ENCODE measurements at regions not wholly inside any gene's neighbourhood (a gene's known extent, or its start where the extent isn't known, plus 50 kb on each side); places are given as distances from the start of the nearest gene placed in this dataset.

- no peak for DNase-seq (ENCODE audit: low read depth)
- H3K4me3 ChIP-seq (replicated peaks; ENCODE audit: low read depth, low read length) = no peak overlapping the region
- TF ChIP-seq, protein P1, sequence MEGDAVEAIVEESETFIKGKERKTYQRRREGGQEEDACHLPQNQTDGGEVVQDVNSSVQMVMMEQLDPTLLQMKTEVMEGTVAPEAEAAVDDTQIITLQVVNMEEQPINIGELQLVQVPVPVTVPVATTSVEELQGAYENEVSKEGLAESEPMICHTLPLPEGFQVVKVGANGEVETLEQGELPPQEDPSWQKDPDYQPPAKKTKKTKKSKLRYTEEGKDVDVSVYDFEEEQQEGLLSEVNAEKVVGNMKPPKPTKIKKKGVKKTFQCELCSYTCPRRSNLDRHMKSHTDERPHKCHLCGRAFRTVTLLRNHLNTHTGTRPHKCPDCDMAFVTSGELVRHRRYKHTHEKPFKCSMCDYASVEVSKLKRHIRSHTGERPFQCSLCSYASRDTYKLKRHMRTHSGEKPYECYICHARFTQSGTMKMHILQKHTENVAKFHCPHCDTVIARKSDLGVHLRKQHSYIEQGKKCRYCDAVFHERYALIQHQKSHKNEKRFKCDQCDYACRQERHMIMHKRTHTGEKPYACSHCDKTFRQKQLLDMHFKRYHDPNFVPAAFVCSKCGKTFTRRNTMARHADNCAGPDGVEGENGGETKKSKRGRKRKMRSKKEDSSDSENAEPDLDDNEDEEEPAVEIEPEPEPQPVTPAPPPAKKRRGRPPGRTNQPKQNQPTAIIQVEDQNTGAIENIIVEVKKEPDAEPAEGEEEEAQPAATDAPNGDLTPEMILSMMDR (IDR thresholded peaks at IDR 0.05; ENCODE audit: low read length, missing control alignments) = no peak
Observed at GRCh38 chr1:221488550-221488949, 253.3 kb downstream of the DUSP10 start.

DNA sequence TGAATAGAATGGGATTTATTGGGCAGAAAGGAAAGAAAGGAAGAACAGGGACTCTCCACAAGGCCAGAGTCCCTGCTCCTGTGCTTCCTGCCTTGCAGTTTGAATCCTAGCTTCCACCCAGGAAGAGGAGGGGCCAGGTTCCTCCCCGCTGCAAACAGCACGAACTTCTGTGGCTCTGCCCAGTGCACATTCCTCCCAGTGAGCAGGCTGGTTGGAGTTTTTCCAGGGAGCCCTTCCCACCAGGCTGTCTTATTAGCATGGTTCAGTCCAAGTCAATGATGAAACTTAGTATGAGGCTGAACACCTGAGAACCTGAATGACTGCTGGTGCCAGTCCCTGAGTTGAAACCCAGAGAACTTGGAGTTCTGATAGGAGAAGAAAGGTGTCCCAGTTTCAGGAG is 247.2 kb downstream of the DUSP10 start:
- no peak overlapping the region for H3K4me3 ChIP-seq (replicated peaks; ENCODE audit: low read depth, low read length)
- peak; percentile 36 for DNase-seq (ENCODE audit: low read depth)
- TF ChIP-seq, protein P1 (IDR thresholded peaks at IDR 0.05; ENCODE audit: low read length, missing control alignments) = no peak

- no peak overlapping the region for H3K4me3 ChIP-seq (replicated peaks; ENCODE audit: low read depth, low read length)
- TF ChIP-seq, protein P1 (IDR thresholded peaks at IDR 0.05; ENCODE audit: low read length, missing control alignments) = no peak
- peak; percentile 47 for DNase-seq (ENCODE audit: low read depth)
Observed at GRCh38 chr1:221497046-221497445, 244.8 kb downstream of the DUSP10 start.

DNA sequence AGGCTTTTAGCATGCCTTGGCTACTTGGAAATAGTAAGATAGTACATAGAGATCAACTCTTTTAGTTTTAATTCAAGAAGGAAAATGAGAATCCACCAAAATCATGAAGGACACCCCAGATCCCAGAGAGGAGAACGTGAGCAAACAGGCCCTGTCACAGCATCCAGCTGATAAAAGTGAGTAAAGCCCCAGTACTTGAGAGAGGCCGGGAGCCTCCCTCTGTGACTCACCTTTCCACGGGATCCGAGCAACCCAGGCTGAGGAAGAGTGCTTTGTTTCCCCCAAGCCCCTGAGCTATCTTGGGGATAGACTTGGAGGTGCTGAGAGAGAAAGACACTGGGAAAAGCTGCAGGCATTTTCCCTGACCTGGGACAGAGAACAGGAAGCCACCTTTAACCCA is 238.6 kb downstream of the DUSP10 start:
- TF ChIP-seq, protein P1 (IDR thresholded peaks at IDR 0.05; ENCODE audit: low read length, missing control alignments) = no peak
- no peak for DNase-seq (ENCODE audit: low read depth)
- no peak overlapping the region for H3K4me3 ChIP-seq (replicated peaks; ENCODE audit: low read depth, low read length)

DNA sequence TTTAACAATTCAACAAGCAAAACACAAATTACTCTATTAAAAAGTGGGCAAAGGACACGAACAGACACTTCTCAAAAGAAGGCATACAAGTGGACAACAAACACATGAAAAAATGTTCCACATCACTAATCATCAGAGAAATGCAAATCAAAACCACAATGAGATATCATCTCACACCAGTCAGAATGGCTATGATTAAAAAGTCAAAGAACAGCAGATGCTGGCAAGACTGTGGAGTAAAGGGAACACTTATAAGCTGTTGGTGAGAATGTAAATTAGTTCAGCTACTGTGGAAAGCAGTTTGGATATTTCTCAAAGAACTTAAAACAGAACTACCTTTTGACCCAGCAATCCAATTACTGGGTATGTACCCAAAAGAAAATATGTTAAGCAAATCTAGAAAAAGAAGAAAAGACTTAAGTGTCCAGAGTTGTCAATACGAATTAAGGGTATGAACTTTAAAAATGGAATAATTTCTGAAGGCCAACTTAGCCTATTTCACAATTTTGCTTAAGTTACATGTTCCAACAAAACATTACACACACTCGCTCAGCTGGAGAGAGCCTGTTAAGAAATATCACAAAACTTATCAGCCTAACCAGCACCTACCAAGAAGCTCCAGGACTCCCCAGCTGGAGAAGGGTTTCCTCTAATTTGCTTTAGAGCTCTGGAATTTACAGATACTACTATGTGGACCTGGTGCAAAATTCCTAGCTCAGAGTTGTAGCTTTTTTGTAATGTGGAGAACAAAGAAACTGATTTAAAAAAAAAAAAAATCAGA is 232.1 kb downstream of the DUSP10 start:
- peak; percentile 38 for DNase-seq (ENCODE audit: low read depth)
- TF ChIP-seq, protein P1 (IDR thresholded peaks at IDR 0.05; ENCODE audit: low read length, missing control alignments) = no peak
- no peak overlapping the region for H3K4me3 ChIP-seq (replicated peaks; ENCODE audit: low read depth, low read length)

GRCh38 chr1:221510793-221511503 is 230.9 kb downstream of the DUSP10 start:
- no peak overlapping the region for H3K4me3 ChIP-seq (replicated peaks; ENCODE audit: low read depth, low read length)
- DNase-seq (ENCODE audit: low read depth) = no peak
- TF ChIP-seq, protein P1 (IDR thresholded peaks at IDR 0.05; ENCODE audit: low read length, missing control alignments) = no peak

Measured in fibroblast of pulmonary artery (primary cell).